H1 (cell line): ENCODE measurements at regions not wholly inside any gene's neighbourhood (a gene's known extent, or its start where the extent isn't known, plus 50 kb on each side); places are given as distances from the start of the nearest gene placed in this dataset.

Experiments
- CTCF ChIA-PET: fragments of 300-600 bp; sonication (Branson Sonifier 250); formaldehyde crosslinking; loops from one replicate; lab custom pipeline; 2021; ENCODE audit not compliant: partially characterized antibody; lab: Charles Lee
- POLR2A ChIA-PET: fragments of 300-600 bp; sonication (Branson Sonifier 250); formaldehyde crosslinking; loops from one replicate; lab custom pipeline; 2021; ENCODE audit warnings: inconsistent platforms; ENCODE audit not compliant: partially characterized antibody; lab: Charles Lee
- DNase-seq, 2 experiments: peaks; one replicate each; pipeline versions ENCODE4 v3.0.0 to v3.0.0-alpha.2; 2010 to 2022; ENCODE audit warnings: low spot score in 2 of 2, low read depth in 1 of 2, mixed read lengths in 1 of 2
- FAIRE-seq: peaks from 2 replicates; lab custom pipeline; 2011; peaks lifted over from hg19 to GRCh38; lab: Jason Lieb, UNC
- H2AFZ ChIP-seq: 2 replicates; pipeline ENCODE4 v1.8.1; 2012; ENCODE audit warnings: low read length, inconsistent platforms
- H2AK5ac ChIP-seq: 2 replicates; pipeline ENCODE4 v1.6.1; 2013; ENCODE audit warnings: low read depth, low read length
- H2BK120ac ChIP-seq: replicated peaks from 2 replicates; pipeline ENCODE3; 2013; ENCODE audit warnings: low read depth, low read length, inconsistent platforms
- H2BK12ac ChIP-seq: 2 replicates; pipeline ENCODE4 v1.6.1; 2013; ENCODE audit warnings: low read depth, low read length
- H2BK15ac ChIP-seq: 2 replicates; pipeline ENCODE4 v1.6.1; 2013; ENCODE audit warnings: low read length
- H2BK20ac ChIP-seq: 2 replicates; pipeline ENCODE4 v1.6.1; 2013; ENCODE audit warnings: low read length
- H2BK5ac ChIP-seq: 2 replicates; pipeline ENCODE4 v1.6.1; 2013; ENCODE audit warnings: low read depth, low read length
- H3K14ac ChIP-seq: 2 replicates; pipeline ENCODE4 v1.6.1; 2013; ENCODE audit warnings: inconsistent platforms; ENCODE audit not compliant: insufficient read length
- H3K18ac ChIP-seq: 2 replicates; pipeline ENCODE4 v1.6.1; 2013; ENCODE audit warnings: low read length; ENCODE audit errors: extremely low read depth
- H3K23ac ChIP-seq: 2 replicates; pipeline ENCODE4 v1.6.1; 2013; ENCODE audit warnings: inconsistent platforms; ENCODE audit not compliant: insufficient read length
- H3K23me2 ChIP-seq: 2 replicates; pipeline ENCODE4 v1.6.1; 2013; ENCODE audit warnings: low read depth, low read length
- H3K27ac ChIP-seq: 2 replicates; pipeline ENCODE4 v1.6.1; 2011; ENCODE audit warnings: low read depth, low read length, inconsistent platforms
- H3K27me3 ChIP-seq, 4 experiments: replicated peaks in 1 of 4; 1 replicate in 1 of 4; 2 replicates in 3 of 4; pipeline versions ENCODE4 v1.6.1 to v1.8.1; 2011 to 2013; ENCODE audit warnings: low read length in 3 of 4, mild to moderate bottlenecking in 3 of 4, inconsistent platforms in 2 of 4, mixed read lengths in 2 of 4, moderate library complexity in 1 of 4; ENCODE audit not compliant: control insufficient read depth in 3 of 4, insufficient read depth in 3 of 4; ENCODE audit errors: extremely low read depth in 1 of 4
- H3K36me3 ChIP-seq, 4 experiments: 2 replicates each; pipeline versions ENCODE4 v1.6.1 to v1.8.1; 2011 to 2013; ENCODE audit warnings: mild to moderate bottlenecking in 4 of 4, low read length in 3 of 4, moderate library complexity in 2 of 4, control low read depth in 1 of 4, inconsistent platforms in 1 of 4; ENCODE audit not compliant: insufficient read depth in 4 of 4, control insufficient read depth in 2 of 4
- H3K4ac ChIP-seq: replicated peaks from 2 replicates; pipeline ENCODE3; 2013; ENCODE audit warnings: low read length, low read depth, mixed read lengths, inconsistent platforms; ENCODE audit not compliant: insufficient read length
- H3K4me1 ChIP-seq, 4 experiments: replicated peaks in 1 of 4; 1 replicate in 1 of 4; 2 replicates in 3 of 4; pipeline versions ENCODE4 v1.6.1 to v1.8.1; 2011 to 2013; ENCODE audit warnings: low read length in 3 of 4, inconsistent platforms in 2 of 4, mixed read lengths in 1 of 4; ENCODE audit not compliant: insufficient read depth in 4 of 4, control insufficient read depth in 3 of 4
- H3K4me2 ChIP-seq, 2 experiments: 2 replicates each; pipeline versions ENCODE4 v1.6.1 to v1.8.1; 2011 to 2013; ENCODE audit warnings: low read depth in 2 of 2, low read length in 2 of 2, control low read depth in 1 of 2, inconsistent platforms in 1 of 2, mild to moderate bottlenecking in 1 of 2; ENCODE audit not compliant: insufficient read depth in 1 of 2
- H3K4me3 ChIP-seq, 4 experiments: fragments of 200-600, 300-600 bp in 1 of 4; sonication (generic), shearing (Covaris generic), sonication (Bioruptor Twin) in 1 of 4; 2 replicates each; pipeline versions ENCODE4 v1.5.1 to v1.8.1; 2011 to 2016; ENCODE audit warnings: low read length in 4 of 4, low read depth in 3 of 4, control low read depth in 2 of 4, inconsistent platforms in 2 of 4, mild to moderate bottlenecking in 2 of 4, mixed read lengths in 1 of 4, moderate library complexity in 1 of 4; ENCODE audit not compliant: insufficient read depth in 2 of 4; ENCODE audit errors: extremely low read depth in 1 of 4
- H3K56ac ChIP-seq: replicated peaks from 2 replicates; pipeline ENCODE3; 2013; ENCODE audit warnings: low read depth, mild to moderate bottlenecking, mixed read lengths, low read length, inconsistent platforms; ENCODE audit not compliant: insufficient read length
- H3K79me1 ChIP-seq: 2 replicates; pipeline ENCODE4 v1.6.1; 2013; ENCODE audit warnings: low read depth, low read length, control low read depth
- H3K79me2 ChIP-seq, 2 experiments: 2 replicates each; pipeline versions ENCODE4 v1.6.1 to v1.8.1; 2012 to 2013; ENCODE audit warnings: low read length in 2 of 2, mild to moderate bottlenecking in 2 of 2, inconsistent platforms in 1 of 2; ENCODE audit not compliant: insufficient read depth in 2 of 2, control insufficient read depth in 1 of 2
- H3K9ac ChIP-seq, 4 experiments: replicated peaks in 1 of 4; 1 replicate in 1 of 4; 2 replicates in 3 of 4; pipeline versions ENCODE4 v1.6.1 to v1.8.1; 2011 to 2013; ENCODE audit warnings: low read depth in 3 of 4, low read length in 3 of 4, control low read depth in 2 of 4, mild to moderate bottlenecking in 2 of 4, moderate library complexity in 2 of 4, inconsistent platforms in 1 of 4; ENCODE audit errors: extremely low read depth in 1 of 4
- H3K9me3 ChIP-seq, 2 experiments: 2 replicates each; pipeline versions ENCODE4 v1.6.1 to v1.8.1; 2012 to 2013; ENCODE audit warnings: mild to moderate bottlenecking in 2 of 2, moderate library complexity in 2 of 2, control low read depth in 1 of 2, inconsistent platforms in 1 of 2, low read depth in 1 of 2, low read length in 1 of 2, mixed read lengths in 1 of 2; ENCODE audit not compliant: insufficient read depth in 2 of 2
- H4K20me1 ChIP-seq, 2 experiments: replicated peaks in 1 of 2; 2 replicates each; pipeline versions ENCODE3 to v1.8.1; 2011 to 2013; ENCODE audit warnings: inconsistent platforms in 2 of 2, low read length in 2 of 2, mild to moderate bottlenecking in 1 of 2; ENCODE audit not compliant: insufficient read depth in 2 of 2, control insufficient read depth in 1 of 2
- H4K5ac ChIP-seq: 2 replicates; pipeline ENCODE4 v1.6.1; 2013; ENCODE audit warnings: low read length, low read depth, mixed read lengths, inconsistent platforms; ENCODE audit not compliant: insufficient read length
- H4K8ac ChIP-seq: 2 replicates; pipeline ENCODE4 v1.8.0; 2013; ENCODE audit warnings: mild to moderate bottlenecking, moderate library complexity, low read length, inconsistent platforms; ENCODE audit not compliant: insufficient read depth; ENCODE audit errors: extremely low read depth
- H4K91ac ChIP-seq: replicated peaks from 2 replicates; pipeline ENCODE3; 2013; ENCODE audit warnings: low read length, mixed read lengths, inconsistent platforms; ENCODE audit not compliant: insufficient read length
- CBX8 ChIP-seq: fragments of 300-800, 300-1000 bp; sonication (generic); IDR thresholded peaks from 2 replicates; pipeline ENCODE4 v1.7.1; 2016; ENCODE audit warnings: low read depth, low read length, borderline replicate concordance
- CTBP2 ChIP-seq: IDR thresholded peaks from 2 replicates; pipeline ENCODE4 v1.7.0; 2011; ENCODE audit warnings: borderline replicate concordance, mild to moderate bottlenecking, moderate library complexity, mixed read lengths, low read length; ENCODE audit not compliant: insufficient read depth, insufficient read length
- GABPA ChIP-seq: IDR thresholded peaks from 2 replicates; pipeline ENCODE4 v1.6.1; 2011; ENCODE audit warnings: mild to moderate bottlenecking, low read length, moderate library complexity, borderline replicate concordance; ENCODE audit not compliant: insufficient read depth
- KDM5A ChIP-seq: fragments of 200-600 bp; IDR thresholded peaks from 2 replicates; pipeline ENCODE4 v1.7.1; 2012; ENCODE audit warnings: mild to moderate bottlenecking, low read length, inconsistent platforms, mixed read lengths
- RAD21 ChIP-seq, 2 experiments: IDR thresholded peaks in 1 of 2; conservative IDR thresholded peaks in 1 of 2; 2 replicates each; pipeline ENCODE4 v1.6.1; 2011; ENCODE audit warnings: low read depth in 2 of 2, low read length in 2 of 2, improper control_type of control experiment in 1 of 2, inconsistent platforms in 1 of 2, mild to moderate bottlenecking in 1 of 2, moderate library complexity in 1 of 2
- RXRA ChIP-seq: IDR thresholded peaks from 2 replicates; pipeline ENCODE4 v1.6.1; 2011; ENCODE audit warnings: low read depth, mild to moderate bottlenecking, low read length, moderate library complexity; ENCODE audit not compliant: insufficient read depth
- SIX5 ChIP-seq: IDR thresholded peaks from 2 replicates; pipeline ENCODE4 v1.6.1; 2011; ENCODE audit warnings: mild to moderate bottlenecking, low read depth, low read length
- SRF ChIP-seq: IDR thresholded peaks from 2 replicates; pipeline ENCODE4 v1.6.1; 2011; ENCODE audit warnings: mild to moderate bottlenecking, low read depth, low read length, moderate library complexity
- TEAD4 ChIP-seq: IDR thresholded peaks from 2 replicates; pipeline ENCODE4 v1.6.1; 2012; ENCODE audit warnings: low read depth, low read length, inconsistent platforms, mixed read lengths
- ZNF274 ChIP-seq: IDR thresholded peaks from 2 replicates; pipeline ENCODE4 v1.7.0; 2012; ENCODE audit warnings: low read length, borderline replicate concordance; ENCODE audit errors: extremely low read depth
- WGBS, 2 experiments: shearing (Covaris generic) in 1 of 2; methylation state at CpG; one replicate each; pipeline versions ENCODE4 v1.1.6 to v1.1.7; 2013 to 2015; ENCODE audit warnings: low lambda C conversion rate in 2 of 2, mixed read lengths in 2 of 2, inconsistent platforms in 1 of 2, low coverage in 1 of 2, missing lambda C conversion rate in 1 of 2; ENCODE audit not compliant: insufficient replicate concordance in 2 of 2, insufficient coverage in 1 of 2, insufficient read length in 1 of 2; ENCODE audit errors: extremely low coverage in 1 of 2, missing lambda C conversion rate in 1 of 2; 5-methylcytosine and 5-hydroxymethylcytosine counted together

GRCh38 chr5:24226479-24226878 is 418.3 kb downstream of the CDH10 start:
- no peaks in the 10 kb centered on the region for H3K9me3 ChIP-seq
- no peaks in the 10 kb centered on the region for H3K79me1 ChIP-seq
- 86% methylated on average over 1 of the region's 1 CpG; no CpG with 5 or more reads in 1 of the 2 experiments for WGBS, 2 experiments
- no peaks in the 10 kb centered on the region for H3K4me1 ChIP-seq
- no peak overlapping the region for H3K27ac ChIP-seq
- H3K18ac ChIP-seq = no peak overlapping the region
- H2AFZ ChIP-seq = no peak overlapping the region
- H3K9ac ChIP-seq = no peak overlapping the region
- no peak overlapping the region for H3K4me2 ChIP-seq
- no peak overlapping the region for H3K4ac ChIP-seq
- no peak overlapping the region for H2BK12ac ChIP-seq
- FAIRE-seq = no peak
- H4K91ac ChIP-seq = no peak overlapping the region
- no peak overlapping the region for H2BK120ac ChIP-seq
- H4K5ac ChIP-seq = no peak overlapping the region
- H2BK15ac ChIP-seq = no peak overlapping the region
- no peak overlapping the region for H2AK5ac ChIP-seq
- no peaks in the 10 kb centered on the region for H3K27me3 ChIP-seq
- no peaks in the 10 kb centered on the region for H3K36me3 ChIP-seq
- no peaks in the 10 kb centered on the region for H3K23me2 ChIP-seq
- H3K56ac ChIP-seq = no peak overlapping the region
- H4K20me1 ChIP-seq = no peaks in the 10 kb centered on the region
- DNase-seq = no peak
- CTCF ChIA-PET = no interaction called here
- H2BK20ac ChIP-seq = no peak overlapping the region
- POLR2A ChIA-PET = no interaction called here
- no peak overlapping the region for H3K4me3 ChIP-seq
- H2BK5ac ChIP-seq = no peak overlapping the region
- H3K79me2 ChIP-seq = no peaks in the 10 kb centered on the region
- H3K14ac ChIP-seq = no peak overlapping the region
- TF ChIP-seq TEAD4 (no peak), GABPA (no peak), SRF (no peak), RAD21 (IDR thresholded peaks at IDR 0.05 in 1 of 2, conservative IDR thresholded peaks at IDR 0.05 in 1 of 2; ENCODE audit: low read depth in 2 of 2, low read length in 2 of 2) (no peak), CTBP2 (no peak), CBX8 (no peak), RXRA (no peak), ZNF274 (no peak), SIX5 (no peak), KDM5A (no peak)
- TF ChIP-seq, all 59 proteins: peak for 0
- no peak overlapping the region for H4K8ac ChIP-seq
- no peak overlapping the region for H3K23ac ChIP-seq
